Colonic mucosa (tissue), 4 donors: ENCODE measurements at regions not wholly inside any gene's neighbourhood (a gene's known extent, or its start where the extent isn't known, plus 50 kb on each side); places are given as distances from the start of the nearest gene placed in this dataset.

Experiments
- DNase-seq: peaks from one replicate; pipeline ENCODE4 v3.0.0-alpha.2; 2020
- H3K27ac ChIP-seq: fragments of 200-600 bp; one replicate; pipeline ENCODE4 v1.8.0; 2021
- H3K27me3 ChIP-seq: fragments of 200-600 bp; one replicate; pipeline ENCODE4 v1.8.0; 2021
- H3K36me3 ChIP-seq: fragments of 200-600 bp; one replicate; pipeline ENCODE4 v1.8.0; 2021
- H3K4me1 ChIP-seq: fragments of 200-600 bp; one replicate; pipeline ENCODE4 v1.8.0; 2021; ENCODE audit warnings: mild to moderate bottlenecking
- H3K4me3 ChIP-seq: fragments of 200-600 bp; one replicate; pipeline ENCODE4 v1.8.0; 2021
- H3K9ac ChIP-seq, 2 donors: one replicate each; pipeline ENCODE4 v1.7.0; 2013; ENCODE audit warnings: control low read depth in 2 of 2, low read depth in 2 of 2, low read length in 2 of 2
- H3K9me3 ChIP-seq: fragments of 200-600 bp; one replicate; pipeline ENCODE4 v1.8.0; 2021
- CTCF ChIP-seq: fragments of 200-600 bp; IDR thresholded peaks from one replicate; pipeline ENCODE4 v1.8.0; 2022; ENCODE audit warnings: antibody characterized with exemption, mild to moderate bottlenecking
- intact Hi-C: fragments of 100-400 bp; cut with DNase I; formaldehyde crosslinking; loops from one replicate; pipeline ENCODE4 v1.14.1; 2022
- donor health status: healthy.
- donor health status: DM: no; HTN: no; CAD: no.
- donor health status: DM: no; HTN: no; CAD: no.

GRCh38 chr11:37509506-37509905 lies 911.5 kb upstream of the RAG2 start:
- Histone ChIP-seq H3K9me3 (no peaks in the 10 kb centered on the region), H3K9ac (no peak overlapping the region), H3K4me1 (no peaks in the 10 kb centered on the region), H3K27ac (no peak overlapping the region), H3K4me3 (no peak overlapping the region), H3K36me3 (no peaks in the 10 kb centered on the region), H3K27me3 (no peaks in the 10 kb centered on the region)
- no peak for TF ChIP-seq CTCF
- no peak for DNase-seq
- intact Hi-C loops: no loop called here

GRCh38 chr11:37506531-37506930 lies 908.5 kb upstream of the RAG2 start:
- H3K4me3 ChIP-seq: no peak overlapping the region
- intact Hi-C loops: no loop called here
- H3K27ac ChIP-seq: no peak overlapping the region
- no peak overlapping the region for H3K9ac ChIP-seq
- no peaks in the 10 kb centered on the region for H3K4me1 ChIP-seq
- TF ChIP-seq CTCF: no peak
- no peaks in the 10 kb centered on the region for H3K36me3 ChIP-seq
- no peak for DNase-seq
- H3K27me3 ChIP-seq: no peaks in the 10 kb centered on the region
- no peaks in the 10 kb centered on the region for H3K9me3 ChIP-seq

- no peak overlapping the region for H3K27ac ChIP-seq
- no peak for TF ChIP-seq CTCF
- no peak overlapping the region for H3K4me3 ChIP-seq
- no peaks in the 10 kb centered on the region for H3K9me3 ChIP-seq
- DNase-seq: no peak
- no peaks in the 10 kb centered on the region for H3K27me3 ChIP-seq
- intact Hi-C loops: no loop called here
- no peaks in the 10 kb centered on the region for H3K4me1 ChIP-seq
- H3K36me3 ChIP-seq: no peaks in the 10 kb centered on the region
- no peak overlapping the region for H3K9ac ChIP-seq
Measured at GRCh38 chr11:37505406-37505805, 907.4 kb upstream of the RAG2 start.

- no peaks in the 10 kb centered on the region for H3K36me3 ChIP-seq
- H3K27me3 ChIP-seq: no peaks in the 10 kb centered on the region
- intact Hi-C loops: no loop called here
- DNase-seq: no peak
- TF ChIP-seq CTCF: no peak
- H3K27ac ChIP-seq: no peak overlapping the region
- no peaks in the 10 kb centered on the region for H3K4me1 ChIP-seq
- H3K4me3 ChIP-seq: no peak overlapping the region
- no peaks in the 10 kb centered on the region for H3K9me3 ChIP-seq
- H3K9ac ChIP-seq: no peak overlapping the region
Measured at GRCh38 chr11:37504921-37505320, 906.9 kb upstream of the RAG2 start.

- no peak overlapping the region for H3K4me3 ChIP-seq
- intact Hi-C loops: no loop called here
- TF ChIP-seq CTCF: no peak
- DNase-seq: no peak
- no peak overlapping the region for H3K27ac ChIP-seq
- no peak overlapping the region for H3K9ac ChIP-seq
- H3K9me3 ChIP-seq: no peaks in the 10 kb centered on the region
- no peaks in the 10 kb centered on the region for H3K4me1 ChIP-seq
- no peaks in the 10 kb centered on the region for H3K27me3 ChIP-seq
- no peaks in the 10 kb centered on the region for H3K36me3 ChIP-seq
Measured at GRCh38 chr11:37504060-37504611, 906.1 kb upstream of the RAG2 start.
